CD14-positive monocyte (primary cell): ENCODE measurements at regions not wholly inside any gene's neighbourhood (a gene's known extent, or its start where the extent isn't known, plus 50 kb on each side); places are given as distances from the start of the nearest gene placed in this dataset.

Source experiments
- DNase-seq, 3 donors: peaks; one replicate each; pipeline ENCODE4 v3.0.0-alpha.2; 2011 to 2022
- H2AFZ ChIP-seq: 2 replicates; pipeline ENCODE4 v1.6.0; 2012; ENCODE audit warnings: mild to moderate bottlenecking, low read depth, low read length, inconsistent platforms; ENCODE audit not compliant: insufficient read depth, poor library complexity, severe bottlenecking
- H3K27ac ChIP-seq, 2 donors: 1 replicate in 1 of 2; 2 replicates in 1 of 2; pipeline ENCODE4 v1.5.1; 2012 to 2013; ENCODE audit warnings: low read length in 2 of 2, control low read depth in 1 of 2, inconsistent platforms in 1 of 2, low read depth in 1 of 2, mild to moderate bottlenecking in 1 of 2
- H3K27me3 ChIP-seq, 2 donors: one replicate each; pipeline versions ENCODE4 v1.6.0 to v1.6.1; 2011 to 2013; ENCODE audit warnings: low read length in 2 of 2; ENCODE audit not compliant: control insufficient read depth in 2 of 2, insufficient read depth in 2 of 2
- H3K36me3 ChIP-seq, 2 donors: replicated peaks in 1 of 2; 1 replicate in 1 of 2; 2 replicates in 1 of 2; pipeline versions ENCODE4 v1.5.1 to v1.6.1; 2012 to 2013; ENCODE audit warnings: low read length in 2 of 2, control low read depth in 1 of 2, inconsistent platforms in 1 of 2, mild to moderate bottlenecking in 1 of 2; ENCODE audit not compliant: insufficient read depth in 2 of 2, control insufficient read depth in 1 of 2
- H3K4me1 ChIP-seq, 2 donors: 1 replicate in 1 of 2; 2 replicates in 1 of 2; pipeline versions ENCODE4 v1.5.1 to v1.6.1; 2012 to 2013; ENCODE audit warnings: low read length in 2 of 2, control low read depth in 1 of 2, inconsistent platforms in 1 of 2, mild to moderate bottlenecking in 1 of 2, moderate library complexity in 1 of 2; ENCODE audit not compliant: insufficient read depth in 2 of 2, control insufficient read depth in 1 of 2
- H3K4me2 ChIP-seq: replicated peaks from 2 replicates; pipeline ENCODE3; 2012; ENCODE audit warnings: low read length, moderate library complexity, mild to moderate bottlenecking; ENCODE audit not compliant: poor library complexity, severe bottlenecking; ENCODE audit errors: extremely low read depth
- H3K4me3 ChIP-seq, 3 experiments: fragments of 200-600 bp in 1 of 3; sonication (generic) in 1 of 3; replicated peaks in 1 of 3; 1 replicate in 2 of 3; 2 replicates in 1 of 3; pipeline ENCODE4 v1.5.1; 2011 to 2013; ENCODE audit warnings: low read length in 3 of 3, mild to moderate bottlenecking in 3 of 3, control low read depth in 2 of 3, low read depth in 2 of 3, inconsistent platforms in 1 of 3, moderate library complexity in 1 of 3
- H3K79me2 ChIP-seq: 2 replicates; pipeline ENCODE4 v1.6.0; 2012; ENCODE audit warnings: mild to moderate bottlenecking, control low read depth, inconsistent platforms, low read length, moderate library complexity; ENCODE audit not compliant: insufficient read depth
- H3K9ac ChIP-seq: 2 replicates; pipeline ENCODE4 v1.6.0; 2017; ENCODE audit warnings: low read length, mild to moderate bottlenecking; ENCODE audit not compliant: insufficient read depth, poor library complexity, severe bottlenecking
- H3K9me3 ChIP-seq, 2 donors: replicated peaks in 1 of 2; 1 replicate in 1 of 2; 2 replicates in 1 of 2; pipeline versions ENCODE4 v1.5.1 to v1.6.1; 2012 to 2013; ENCODE audit warnings: low read length in 2 of 2, control low read depth in 1 of 2; ENCODE audit not compliant: control insufficient read depth in 1 of 2, insufficient read depth in 1 of 2
- H4K20me1 ChIP-seq: 2 replicates; pipeline ENCODE4 v1.6.0; 2012; ENCODE audit warnings: mild to moderate bottlenecking, low read length, control low read depth, moderate library complexity; ENCODE audit not compliant: insufficient read depth
- H3K27ac Mint-ChIP-seq, 7 donors: one replicate each; pipeline ENCODE4 v1.8.0; 2020; ENCODE audit warnings: mild to moderate bottlenecking in 7 of 7, mixed read lengths in 7 of 7, moderate library complexity in 6 of 7, inconsistent platforms in 2 of 7
- H3K27me3 Mint-ChIP-seq, 3 donors: one replicate each; pipeline ENCODE4 v1.8.0; 2021 to 2022; ENCODE audit warnings: low read depth in 3 of 3, mild to moderate bottlenecking in 3 of 3, mixed read lengths in 3 of 3, moderate library complexity in 3 of 3, inconsistent platforms in 1 of 3
- H3K36me3 Mint-ChIP-seq, 2 donors: one replicate each; pipeline ENCODE4 v1.8.0; 2020; ENCODE audit warnings: mixed read lengths in 2 of 2, inconsistent platforms in 1 of 2, mild to moderate bottlenecking in 1 of 2
- H3K4me1 Mint-ChIP-seq: one replicate; pipeline ENCODE4 v1.8.0; 2020; ENCODE audit warnings: mild to moderate bottlenecking, mixed read lengths
- H3K4me3 Mint-ChIP-seq, 2 donors: one replicate each; pipeline ENCODE4 v1.8.0; 2020; ENCODE audit warnings: mild to moderate bottlenecking in 2 of 2, mixed read lengths in 2 of 2, moderate library complexity in 1 of 2
- H3K9me3 Mint-ChIP-seq, 7 donors: one replicate each; pipeline ENCODE4 v1.8.0; 2020 to 2022; ENCODE audit warnings: mixed read lengths in 7 of 7, mild to moderate bottlenecking in 6 of 7, moderate library complexity in 6 of 7, inconsistent platforms in 2 of 7
- WGBS: methylation state at CpG from one replicate; pipeline ENCODE4 v1.1.5; 2013; ENCODE audit warnings: missing lambda C conversion rate; ENCODE audit not compliant: insufficient coverage; 5-methylcytosine and 5-hydroxymethylcytosine counted together
- intact Hi-C, 2 donors: fragments of 100-400 bp; cut with micrococcal nuclease; formaldehyde crosslinking; loops; one replicate each; pipeline versions ENCODE4 v1.15.0 to v1.15.1; 2023
- TF ChIP-seq, protein P1 (sequence below): fragments of 200-600 bp; IDR thresholded peaks from one replicate; pipeline ENCODE4 v1.8.0; 2022; ENCODE audit warnings: antibody characterized with exemption, mild to moderate bottlenecking

DNA sequence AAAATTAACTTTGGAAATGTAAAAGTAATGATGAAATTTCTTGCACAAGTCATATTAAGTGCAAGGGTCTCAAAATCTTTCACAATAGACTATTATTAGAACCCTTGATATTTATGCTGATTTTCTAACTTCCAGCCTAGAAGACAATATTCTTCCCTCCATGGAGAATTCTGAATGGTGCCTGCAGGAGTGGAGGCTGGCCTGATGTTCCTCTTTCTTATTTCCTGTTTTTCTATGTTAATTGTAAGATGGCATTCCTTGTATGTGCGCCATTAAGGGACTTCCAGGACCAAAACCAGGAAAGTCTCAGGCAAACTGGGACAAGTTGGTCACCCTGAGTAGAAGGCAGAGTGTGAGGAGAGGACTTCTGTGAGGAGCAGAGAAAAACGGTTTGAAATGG lies 294.9 kb downstream of the DLEU7 start:
- Histone ChIP-seq H3K4me3 (no peak overlapping the region), H2AFZ (no peak overlapping the region), H3K27ac (no peak overlapping the region), H3K4me1 (no peaks in the 10 kb centered on the region), H3K36me3 (no peaks in the 10 kb centered on the region), H4K20me1 (no peaks in the 10 kb centered on the region), H3K27me3 (no peaks in the 10 kb centered on the region), H3K9ac (no peak overlapping the region), H3K4me2 (no peak overlapping the region), H3K79me2 (no peaks in the 10 kb centered on the region), H3K9me3 (peaks cover 0 to 4% of the 10 kb centered on the region in 2 donors)
- intact Hi-C loops = no loop called here
- Mint-ChIP-seq H3K27me3 (peaks cover 0 to 4% (median 0%) of the 10 kb centered on the region in 3 donors), H3K4me3 (no peak overlapping the region), H3K27ac (peak overlapping the region in 1 of 7 donors; percentile 68), H3K9me3 (peaks cover 2 to 12% (median 4%) of the 10 kb centered on the region in 7 donors), H3K4me1 (peaks cover 6% of the 10 kb centered on the region), H3K36me3 (no peaks in the 10 kb centered on the region)
- 80% methylated on average over 1 of the region's 2 CpGs for WGBS
- TF ChIP-seq, protein P1, sequence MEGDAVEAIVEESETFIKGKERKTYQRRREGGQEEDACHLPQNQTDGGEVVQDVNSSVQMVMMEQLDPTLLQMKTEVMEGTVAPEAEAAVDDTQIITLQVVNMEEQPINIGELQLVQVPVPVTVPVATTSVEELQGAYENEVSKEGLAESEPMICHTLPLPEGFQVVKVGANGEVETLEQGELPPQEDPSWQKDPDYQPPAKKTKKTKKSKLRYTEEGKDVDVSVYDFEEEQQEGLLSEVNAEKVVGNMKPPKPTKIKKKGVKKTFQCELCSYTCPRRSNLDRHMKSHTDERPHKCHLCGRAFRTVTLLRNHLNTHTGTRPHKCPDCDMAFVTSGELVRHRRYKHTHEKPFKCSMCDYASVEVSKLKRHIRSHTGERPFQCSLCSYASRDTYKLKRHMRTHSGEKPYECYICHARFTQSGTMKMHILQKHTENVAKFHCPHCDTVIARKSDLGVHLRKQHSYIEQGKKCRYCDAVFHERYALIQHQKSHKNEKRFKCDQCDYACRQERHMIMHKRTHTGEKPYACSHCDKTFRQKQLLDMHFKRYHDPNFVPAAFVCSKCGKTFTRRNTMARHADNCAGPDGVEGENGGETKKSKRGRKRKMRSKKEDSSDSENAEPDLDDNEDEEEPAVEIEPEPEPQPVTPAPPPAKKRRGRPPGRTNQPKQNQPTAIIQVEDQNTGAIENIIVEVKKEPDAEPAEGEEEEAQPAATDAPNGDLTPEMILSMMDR = no peak
- peak in 2 of 3 donors; percentile 25 to 33 for DNase-seq

DNA sequence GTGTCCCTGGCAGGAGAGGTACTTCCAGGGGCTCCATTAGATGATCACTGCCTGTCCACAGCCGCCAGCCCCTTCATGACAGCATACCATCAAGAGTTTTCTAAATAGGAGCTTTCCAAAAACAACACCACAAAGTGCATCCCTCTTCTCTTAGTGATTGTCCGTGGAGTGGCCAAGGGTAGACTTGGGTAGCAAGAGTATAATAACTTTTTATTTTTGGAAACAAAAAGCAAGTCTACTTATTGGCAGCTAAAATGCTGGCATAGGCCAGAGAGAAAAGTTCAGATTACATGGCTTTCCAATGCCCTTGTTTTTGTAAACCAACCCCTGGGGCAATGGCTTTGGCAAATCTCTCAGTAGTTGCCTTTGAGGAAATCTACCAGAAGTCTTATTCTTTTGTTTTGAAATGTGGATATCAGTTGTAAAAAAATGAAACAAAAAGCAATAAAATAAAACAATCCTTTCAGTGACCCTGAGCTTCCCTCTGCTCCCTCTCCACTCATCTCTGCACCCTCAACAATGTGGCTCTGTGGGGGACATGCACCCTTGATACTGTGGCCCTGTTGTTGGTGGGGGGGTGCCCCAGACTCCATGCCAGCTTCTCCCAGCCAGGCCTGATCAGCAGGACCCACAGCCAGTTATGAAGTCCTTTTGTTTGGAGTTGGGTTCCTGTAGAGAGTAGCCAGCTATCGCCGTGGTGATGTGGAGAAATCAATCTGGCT lies 294.1 kb downstream of the DLEU7 start:
- Mint-ChIP-seq H3K27me3 (peaks cover 0 to 2% (median 0%) of the 10 kb centered on the region in 3 donors), H3K9me3 (peaks cover 3 to 12% (median 5%) of the 10 kb centered on the region in 7 donors), H3K27ac (no peak overlapping the region), H3K4me3 (no peak overlapping the region), H3K36me3 (no peaks in the 10 kb centered on the region), H3K4me1 (peaks cover 6% of the 10 kb centered on the region)
- no peak overlapping the region for H3K27ac ChIP-seq
- H3K4me3 ChIP-seq = no peak overlapping the region
- TF ChIP-seq, protein P1 = no peak
- H2AFZ ChIP-seq = no peak overlapping the region
- H3K36me3 ChIP-seq = no peaks in the 10 kb centered on the region
- H3K27me3 ChIP-seq = no peaks in the 10 kb centered on the region
- H3K4me2 ChIP-seq = no peak overlapping the region
- H3K4me1 ChIP-seq = no peaks in the 10 kb centered on the region
- peaks cover 0 to 4% of the 10 kb centered on the region in 2 donors for H3K9me3 ChIP-seq
- DNase-seq = no peak
- H4K20me1 ChIP-seq = no peaks in the 10 kb centered on the region
- intact Hi-C loops = no loop called here
- H3K9ac ChIP-seq = no peak overlapping the region
- WGBS = no CpG with 5 or more reads among the region's 4 CpGs
- no peaks in the 10 kb centered on the region for H3K79me2 ChIP-seq
